GM21723 (cell line): ENCODE measurements at regions not wholly inside any gene's neighbourhood (a gene's known extent, or its start where the extent isn't known, plus 50 kb on each side); places are given as distances from the start of the nearest gene placed in this dataset.
A peak's percentile ranks its signal among the peaks of the same experiment; 100 is the strongest.

ENCODE experiments used
- ATAC-seq: cut with Tn5 transposase; IDR thresholded peaks from one replicate; pipeline ENCODE4 v1.9.1; 2021; ENCODE audit warnings: mild to moderate bottlenecking, moderate library complexity; ENCODE audit not compliant: unreplicated experiment

DNA sequence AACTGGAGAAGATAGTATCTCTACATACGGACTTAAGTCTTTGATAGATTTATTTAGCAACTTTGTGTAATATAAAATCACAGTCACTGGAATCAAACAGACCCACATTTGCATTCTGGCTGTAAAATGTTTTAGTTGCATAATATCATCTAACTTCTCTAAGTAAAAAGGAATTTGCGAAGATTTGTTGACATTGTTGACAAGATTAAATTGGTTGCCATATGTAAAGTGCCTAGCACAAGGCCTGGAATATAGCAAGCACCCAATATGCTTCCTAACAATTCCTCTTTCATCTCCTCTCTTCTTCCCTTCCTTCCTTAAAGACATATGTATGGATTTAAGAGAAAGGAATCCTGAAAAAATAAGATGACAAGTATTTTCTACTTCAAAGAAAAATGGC, 295.4 kb upstream of the PPFIA2 start:
- ATAC-seq = no peak

- no peak for ATAC-seq
Observed at GRCh38 chr12:82047446-82047845, 288.3 kb upstream of the PPFIA2 start.

GRCh38 chr12:82040987-82041743, 282.0 kb upstream of the PPFIA2 start:
- peak; percentile 79 for ATAC-seq

GRCh38 chr12:82034769-82035168, 275.6 kb upstream of the PPFIA2 start:
- no peak for ATAC-seq

DNA sequence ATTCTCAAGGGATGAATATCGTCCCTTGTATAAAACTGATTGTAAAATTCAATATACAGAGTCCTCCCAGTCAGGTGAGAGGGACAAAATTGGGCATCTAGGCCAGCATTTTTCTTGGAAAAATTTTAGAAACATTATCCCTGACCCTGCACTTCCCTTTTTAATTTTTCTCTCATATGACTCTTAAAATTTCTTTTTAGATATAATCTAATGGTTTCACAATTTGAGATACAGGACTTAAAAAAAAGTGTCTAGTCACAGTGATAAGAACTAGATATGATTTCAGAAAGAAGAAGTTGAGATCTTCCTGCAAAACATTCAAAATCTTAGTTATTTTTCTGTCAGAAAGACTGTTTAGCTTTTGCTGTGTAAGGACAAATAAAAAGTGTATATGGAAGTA, 270.8 kb upstream of the PPFIA2 start:
- ATAC-seq = no peak

DNA sequence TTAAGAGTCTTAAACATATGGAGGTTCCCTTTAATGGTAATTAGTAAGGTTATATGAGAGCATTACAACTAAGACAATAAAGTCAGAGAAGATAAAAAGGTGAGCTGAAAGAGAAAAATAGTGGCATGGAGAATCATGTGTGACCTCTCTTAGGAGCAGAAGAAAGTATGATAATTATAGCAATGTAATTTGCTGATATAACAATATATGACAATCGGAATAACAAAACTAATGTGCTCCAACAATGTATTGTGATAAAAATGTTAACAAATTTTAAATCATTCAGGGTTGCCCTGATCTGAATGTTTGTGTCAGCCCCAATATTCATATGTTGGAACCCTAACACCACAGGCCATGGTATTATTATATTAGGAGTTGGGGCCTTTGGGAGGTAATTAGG, 269.6 kb upstream of the PPFIA2 start:
- no peak for ATAC-seq

DNA sequence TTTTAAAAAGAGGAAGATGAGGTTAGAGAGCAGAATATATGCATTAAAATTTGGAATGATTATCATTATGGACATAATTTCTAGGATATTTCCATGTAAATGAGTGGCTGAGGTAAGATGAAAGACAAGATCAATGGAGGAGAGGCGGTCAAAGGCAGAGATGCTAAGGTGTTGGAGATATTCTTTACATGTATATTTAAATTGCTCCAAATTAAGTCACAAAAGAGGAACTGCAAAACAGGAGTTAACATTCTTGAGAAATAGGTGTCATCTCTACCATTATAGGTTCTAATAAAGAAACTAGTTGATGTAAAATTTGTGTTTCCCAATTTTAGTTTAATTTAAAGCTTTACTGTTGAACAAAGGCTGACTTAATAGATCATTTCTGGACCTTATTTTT, 268.5 kb upstream of the PPFIA2 start:
- ATAC-seq = no peak

- no peak for ATAC-seq
Observed at GRCh38 chr12:82025462-82025861, 266.3 kb upstream of the PPFIA2 start.

- ATAC-seq = no peak
Observed at GRCh38 chr12:82019533-82019932, 260.4 kb upstream of the PPFIA2 start.

DNA sequence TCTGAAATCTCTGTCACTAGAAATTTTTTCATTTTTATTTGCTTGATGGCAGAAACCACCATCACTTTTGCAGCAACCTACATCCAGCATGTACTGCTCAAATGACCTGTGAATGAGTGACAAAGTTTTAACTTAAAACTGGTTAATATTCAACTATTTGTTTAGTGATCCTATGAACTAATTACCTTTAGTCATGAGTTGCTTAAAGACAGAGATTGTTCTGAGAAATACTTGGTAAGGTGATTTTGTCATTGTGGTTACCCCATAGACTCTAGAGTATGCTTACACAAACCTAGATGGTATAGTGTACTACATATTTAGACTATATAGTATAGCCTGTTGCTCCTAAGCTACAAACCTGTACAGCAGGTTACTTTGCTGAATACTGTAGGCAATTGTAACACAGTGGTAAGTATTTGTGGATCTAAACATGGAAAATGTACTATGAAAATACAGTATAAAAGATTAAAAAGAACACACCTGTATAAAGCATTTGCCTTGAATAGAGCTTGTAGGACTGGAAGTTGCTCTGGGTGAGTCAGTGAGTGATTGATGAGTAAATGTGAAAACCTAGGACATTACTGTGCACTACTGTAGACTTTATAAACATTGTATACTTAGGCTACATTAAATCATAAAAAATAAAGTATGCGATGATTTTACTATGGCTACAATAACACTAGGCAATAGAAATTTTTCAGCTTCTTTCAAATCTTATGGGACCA, 256.6 kb upstream of the PPFIA2 start:
- no peak for ATAC-seq

DNA sequence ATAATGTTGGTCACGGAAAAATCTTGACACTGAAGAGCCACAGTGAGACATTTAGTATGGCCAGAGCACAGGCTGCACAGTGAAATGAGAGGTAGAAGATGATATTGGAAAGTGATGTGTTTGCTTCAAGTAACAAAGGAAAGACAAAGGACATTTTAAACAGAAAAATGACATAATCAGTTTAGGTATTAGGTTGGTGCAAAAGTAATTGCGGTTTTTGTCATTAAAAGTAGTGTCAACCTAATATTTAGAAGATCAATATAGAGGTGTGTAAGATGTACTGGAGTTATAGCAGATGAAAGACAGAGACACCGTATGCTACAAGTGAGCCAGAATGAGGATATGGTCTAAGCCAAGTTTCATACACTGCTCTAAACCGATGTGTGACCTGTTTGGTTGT, 253.0 kb upstream of the PPFIA2 start:
- no peak for ATAC-seq

- no peak for ATAC-seq
Observed at GRCh38 chr12:82009524-82009923, 250.4 kb upstream of the PPFIA2 start.

- ATAC-seq = no peak
Observed at GRCh38 chr12:82008251-82008650, 249.1 kb upstream of the PPFIA2 start.

DNA sequence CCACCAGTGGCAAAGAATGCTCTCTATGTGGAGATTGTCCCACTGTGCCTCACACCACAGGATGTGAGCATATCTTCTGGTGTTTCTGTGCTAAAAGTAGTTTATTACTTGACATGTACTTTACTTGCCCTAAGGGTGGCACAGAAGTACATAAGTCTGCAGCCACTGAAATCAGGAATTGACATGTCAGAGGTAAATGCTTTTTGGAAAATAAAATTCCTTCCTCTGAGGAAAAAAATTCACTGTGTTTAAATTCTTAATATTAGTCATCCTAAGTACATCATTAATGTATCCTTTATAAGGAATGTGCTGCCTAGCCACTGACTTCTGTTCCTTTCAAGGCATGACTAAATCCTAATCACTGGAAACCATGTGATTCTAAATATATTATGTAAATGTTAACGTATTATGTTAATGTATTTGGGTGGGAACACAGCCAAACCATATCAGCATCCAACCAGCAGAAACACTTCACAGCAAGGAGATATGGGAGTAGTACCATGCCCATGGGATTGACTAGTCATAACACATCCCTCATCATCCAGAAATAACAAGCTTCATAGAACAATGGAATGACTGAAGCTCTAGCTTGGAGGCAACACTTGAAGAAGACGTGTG, 239.7 kb upstream of the PPFIA2 start:
- ATAC-seq = no peak

DNA sequence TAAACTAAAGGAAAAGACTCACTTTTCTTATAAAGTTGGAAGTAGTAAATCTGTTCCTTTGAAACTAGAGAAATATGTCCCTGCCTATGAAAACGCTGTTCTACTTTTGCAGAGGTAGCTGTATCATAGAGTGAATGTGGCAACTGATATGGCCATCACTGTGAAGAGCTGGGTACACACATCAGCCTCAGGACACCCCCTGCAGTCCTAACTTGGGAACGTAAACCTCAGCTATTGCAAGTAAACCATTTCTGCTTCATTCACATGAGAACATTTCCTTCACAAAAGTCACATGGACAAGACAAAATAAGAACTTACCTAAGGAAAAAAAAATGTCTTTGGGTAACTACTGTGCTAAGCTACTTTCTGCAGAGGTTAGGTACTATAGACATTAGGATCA, 233.3 kb upstream of the PPFIA2 start:
- no peak for ATAC-seq

- no peak for ATAC-seq
Observed at GRCh38 chr12:81991868-81992267, 232.7 kb upstream of the PPFIA2 start.

GRCh38 chr12:81988362-81988761, 229.2 kb upstream of the PPFIA2 start:
- no peak for ATAC-seq

GRCh38 chr12:81987371-81987770, 228.2 kb upstream of the PPFIA2 start:
- no peak for ATAC-seq

DNA sequence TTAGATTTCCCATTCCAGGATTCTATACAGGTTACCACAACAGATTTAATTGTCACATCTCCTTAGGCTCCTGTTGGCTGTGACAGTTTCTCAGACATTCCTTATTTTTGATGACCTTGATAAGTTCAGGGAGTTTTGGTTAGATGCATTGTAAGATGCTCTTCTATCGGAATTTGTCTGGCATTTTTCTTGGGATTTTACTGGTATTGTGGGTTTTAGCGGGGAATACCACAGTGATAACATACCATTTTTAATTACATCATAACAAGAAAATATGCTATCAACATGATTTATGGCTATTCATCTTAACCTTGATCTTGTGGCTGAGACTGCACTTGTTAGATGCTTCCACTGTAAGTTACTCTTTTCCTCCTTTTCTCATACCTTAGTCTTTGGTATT, 217.5 kb upstream of the PPFIA2 start:
- ATAC-seq = no peak

GRCh38 chr12:81974762-81975161, 215.6 kb upstream of the PPFIA2 start:
- ATAC-seq = no peak

- ATAC-seq = no peak
Observed at GRCh38 chr12:81968421-81968820, 209.3 kb upstream of the PPFIA2 start.

- no peak for ATAC-seq
Observed at GRCh38 chr12:81963636-81964035, 204.5 kb upstream of the PPFIA2 start.
